Fibroblast of lung (primary cell): ENCODE measurements at regions not wholly inside any gene's neighbourhood (a gene's known extent, or its start where the extent isn't known, plus 50 kb on each side); places are given as distances from the start of the nearest gene placed in this dataset.

ENCODE experiments used
- EZH2 ChIP-seq: IDR thresholded peaks from 2 replicates; pipeline ENCODE4 v1.5.1; 2012; ENCODE audit warnings: low read length, control low read depth, mild to moderate bottlenecking; ENCODE audit errors: missing control alignments
- TF ChIP-seq, protein P1 (sequence below), 2 donors: IDR thresholded peaks in 1 of 2; conservative IDR thresholded peaks in 1 of 2; 1 replicate in 1 of 2; 2 replicates in 1 of 2; pipeline ENCODE4 v1.5.1; 2011 to 2012; ENCODE audit warnings: low read length in 2 of 2, control low read depth in 1 of 2, inconsistent platforms in 1 of 2, low read depth in 1 of 2, mild to moderate bottlenecking in 1 of 2

DNA sequence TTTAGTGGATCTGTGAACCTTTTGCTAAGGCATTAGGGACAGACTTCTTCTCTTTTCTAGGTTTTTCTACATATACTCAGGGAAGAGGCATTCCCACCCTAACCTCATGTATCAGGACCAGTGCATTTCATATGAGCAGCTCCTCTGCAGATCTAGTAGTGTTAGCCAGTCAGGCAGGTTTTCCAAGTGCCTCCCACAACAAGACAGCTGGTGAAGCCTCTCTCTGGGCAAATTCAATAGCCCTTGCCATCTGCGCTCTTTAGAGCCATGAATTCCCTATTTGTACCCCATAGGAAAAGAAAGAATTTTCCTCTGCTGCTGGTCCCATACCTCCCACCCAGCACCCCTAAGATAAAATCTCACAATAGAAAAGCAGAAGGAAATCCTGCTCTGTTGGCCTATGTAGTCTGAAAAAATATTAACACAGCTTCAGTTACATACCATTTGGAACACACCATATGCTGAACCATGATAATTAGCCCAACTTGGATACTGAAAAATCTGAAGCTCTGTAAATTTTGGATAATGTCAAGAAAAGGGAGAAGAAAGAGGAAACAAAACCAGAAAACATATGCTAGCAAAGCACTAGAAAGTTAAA, 1354.6 kb upstream of the NRXN1 start:
- TF ChIP-seq, protein P1, sequence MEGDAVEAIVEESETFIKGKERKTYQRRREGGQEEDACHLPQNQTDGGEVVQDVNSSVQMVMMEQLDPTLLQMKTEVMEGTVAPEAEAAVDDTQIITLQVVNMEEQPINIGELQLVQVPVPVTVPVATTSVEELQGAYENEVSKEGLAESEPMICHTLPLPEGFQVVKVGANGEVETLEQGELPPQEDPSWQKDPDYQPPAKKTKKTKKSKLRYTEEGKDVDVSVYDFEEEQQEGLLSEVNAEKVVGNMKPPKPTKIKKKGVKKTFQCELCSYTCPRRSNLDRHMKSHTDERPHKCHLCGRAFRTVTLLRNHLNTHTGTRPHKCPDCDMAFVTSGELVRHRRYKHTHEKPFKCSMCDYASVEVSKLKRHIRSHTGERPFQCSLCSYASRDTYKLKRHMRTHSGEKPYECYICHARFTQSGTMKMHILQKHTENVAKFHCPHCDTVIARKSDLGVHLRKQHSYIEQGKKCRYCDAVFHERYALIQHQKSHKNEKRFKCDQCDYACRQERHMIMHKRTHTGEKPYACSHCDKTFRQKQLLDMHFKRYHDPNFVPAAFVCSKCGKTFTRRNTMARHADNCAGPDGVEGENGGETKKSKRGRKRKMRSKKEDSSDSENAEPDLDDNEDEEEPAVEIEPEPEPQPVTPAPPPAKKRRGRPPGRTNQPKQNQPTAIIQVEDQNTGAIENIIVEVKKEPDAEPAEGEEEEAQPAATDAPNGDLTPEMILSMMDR (conservative IDR thresholded peaks at IDR 0.05 in 1 of 2, IDR thresholded peaks at IDR 0.05 in 1 of 2; ENCODE audit: low read depth in 1 of 2, low read length in 2 of 2), result no peak
- no peak for TF ChIP-seq EZH2
